GM23338 (cell line): ENCODE measurements at regions not wholly inside any gene's neighbourhood (a gene's known extent, or its start where the extent isn't known, plus 50 kb on each side); places are given as distances from the start of the nearest gene placed in this dataset.

Experiments used
- CREB1 ChIP-seq: fragments of 250-450 bp; sonication (Bioruptor Pico); IDR thresholded peaks from 2 replicates; pipeline ENCODE4 v1.5.0; 2020; ENCODE audit warnings: low read depth, mild to moderate bottlenecking, moderate library complexity
- EZH2 ChIP-seq: fragments of 200-600 bp; sonication (generic); IDR thresholded peaks from one replicate; pipeline ENCODE4 v1.8.0; 2017; ENCODE audit warnings: antibody characterized with exemption, mild to moderate bottlenecking, low read depth; ENCODE audit not compliant: unreplicated experiment
- EZH2phosphoT487 ChIP-seq: fragments of 200-600 bp; sonication (generic); IDR thresholded peaks from one replicate; pipeline ENCODE4 v1.8.1; 2018; ENCODE audit warnings: antibody characterized with exemption; ENCODE audit not compliant: unreplicated experiment
- JUNB ChIP-seq: IDR thresholded peaks from one replicate; pipeline ENCODE4 v1.6.1; 2016; ENCODE audit warnings: antibody characterized with exemption; ENCODE audit not compliant: unreplicated experiment
- POLR2AphosphoS5 ChIP-seq: IDR thresholded peaks from 2 replicates; pipeline ENCODE4 v1.6.1; 2016; ENCODE audit warnings: antibody characterized with exemption, low read depth
- TF ChIP-seq, protein P1 (sequence below), 2 experiments: fragments of 200-600 bp in 1 of 2; sonication (generic) in 1 of 2; conservative IDR thresholded peaks; 2 replicates each; pipeline versions ENCODE4 v1.5.1 to v1.6.1; 2016 to 2017; ENCODE audit warnings: antibody characterized with exemption in 2 of 2, low read depth in 2 of 2, mild to moderate bottlenecking in 2 of 2, moderate library complexity in 1 of 2
- TF ChIP-seq, protein P2 (sequence below): IDR thresholded peaks from 2 replicates; pipeline ENCODE4 v1.6.1; 2016; ENCODE audit warnings: antibody characterized with exemption
- TF ChIP-seq, protein P3 (sequence below): IDR thresholded peaks from one replicate; pipeline ENCODE4 v1.6.1; 2018; ENCODE audit warnings: antibody characterized with exemption; ENCODE audit not compliant: unreplicated experiment

DNA sequence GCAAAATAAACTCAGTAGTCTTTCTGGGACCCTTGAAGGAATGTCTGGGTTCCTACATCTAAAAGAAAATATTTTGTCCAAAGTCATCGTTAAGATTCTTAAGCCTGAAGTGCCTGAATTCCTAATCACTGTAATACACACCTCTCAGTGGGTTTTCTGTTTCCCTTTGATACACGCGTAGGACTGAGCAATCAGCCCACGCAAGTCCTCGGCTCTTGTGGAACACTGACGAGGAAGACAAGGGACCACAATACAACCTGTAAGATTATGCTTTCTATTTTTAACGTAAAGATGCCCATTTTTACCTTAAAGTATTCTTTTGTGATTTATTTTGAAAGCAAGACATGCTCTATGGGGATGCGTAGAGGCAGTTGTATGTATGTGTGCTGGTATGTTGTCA, 472.8 kb upstream of the CELF2 start:
- TF ChIP-seq, protein P1, sequence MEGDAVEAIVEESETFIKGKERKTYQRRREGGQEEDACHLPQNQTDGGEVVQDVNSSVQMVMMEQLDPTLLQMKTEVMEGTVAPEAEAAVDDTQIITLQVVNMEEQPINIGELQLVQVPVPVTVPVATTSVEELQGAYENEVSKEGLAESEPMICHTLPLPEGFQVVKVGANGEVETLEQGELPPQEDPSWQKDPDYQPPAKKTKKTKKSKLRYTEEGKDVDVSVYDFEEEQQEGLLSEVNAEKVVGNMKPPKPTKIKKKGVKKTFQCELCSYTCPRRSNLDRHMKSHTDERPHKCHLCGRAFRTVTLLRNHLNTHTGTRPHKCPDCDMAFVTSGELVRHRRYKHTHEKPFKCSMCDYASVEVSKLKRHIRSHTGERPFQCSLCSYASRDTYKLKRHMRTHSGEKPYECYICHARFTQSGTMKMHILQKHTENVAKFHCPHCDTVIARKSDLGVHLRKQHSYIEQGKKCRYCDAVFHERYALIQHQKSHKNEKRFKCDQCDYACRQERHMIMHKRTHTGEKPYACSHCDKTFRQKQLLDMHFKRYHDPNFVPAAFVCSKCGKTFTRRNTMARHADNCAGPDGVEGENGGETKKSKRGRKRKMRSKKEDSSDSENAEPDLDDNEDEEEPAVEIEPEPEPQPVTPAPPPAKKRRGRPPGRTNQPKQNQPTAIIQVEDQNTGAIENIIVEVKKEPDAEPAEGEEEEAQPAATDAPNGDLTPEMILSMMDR (conservative IDR thresholded peaks at IDR 0.05; ENCODE audit: low read depth in 2 of 2) = no peak
- TF ChIP-seq POLR2AphosphoS5 (no peak), JUNB (no peak), CREB1 (no peak), EZH2 (no peak), EZH2phosphoT487 (no peak)
- TF ChIP-seq, protein P2, sequence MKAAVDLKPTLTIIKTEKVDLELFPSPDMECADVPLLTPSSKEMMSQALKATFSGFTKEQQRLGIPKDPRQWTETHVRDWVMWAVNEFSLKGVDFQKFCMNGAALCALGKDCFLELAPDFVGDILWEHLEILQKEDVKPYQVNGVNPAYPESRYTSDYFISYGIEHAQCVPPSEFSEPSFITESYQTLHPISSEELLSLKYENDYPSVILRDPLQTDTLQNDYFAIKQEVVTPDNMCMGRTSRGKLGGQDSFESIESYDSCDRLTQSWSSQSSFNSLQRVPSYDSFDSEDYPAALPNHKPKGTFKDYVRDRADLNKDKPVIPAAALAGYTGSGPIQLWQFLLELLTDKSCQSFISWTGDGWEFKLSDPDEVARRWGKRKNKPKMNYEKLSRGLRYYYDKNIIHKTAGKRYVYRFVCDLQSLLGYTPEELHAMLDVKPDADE = no peak
- TF ChIP-seq, protein P3, sequence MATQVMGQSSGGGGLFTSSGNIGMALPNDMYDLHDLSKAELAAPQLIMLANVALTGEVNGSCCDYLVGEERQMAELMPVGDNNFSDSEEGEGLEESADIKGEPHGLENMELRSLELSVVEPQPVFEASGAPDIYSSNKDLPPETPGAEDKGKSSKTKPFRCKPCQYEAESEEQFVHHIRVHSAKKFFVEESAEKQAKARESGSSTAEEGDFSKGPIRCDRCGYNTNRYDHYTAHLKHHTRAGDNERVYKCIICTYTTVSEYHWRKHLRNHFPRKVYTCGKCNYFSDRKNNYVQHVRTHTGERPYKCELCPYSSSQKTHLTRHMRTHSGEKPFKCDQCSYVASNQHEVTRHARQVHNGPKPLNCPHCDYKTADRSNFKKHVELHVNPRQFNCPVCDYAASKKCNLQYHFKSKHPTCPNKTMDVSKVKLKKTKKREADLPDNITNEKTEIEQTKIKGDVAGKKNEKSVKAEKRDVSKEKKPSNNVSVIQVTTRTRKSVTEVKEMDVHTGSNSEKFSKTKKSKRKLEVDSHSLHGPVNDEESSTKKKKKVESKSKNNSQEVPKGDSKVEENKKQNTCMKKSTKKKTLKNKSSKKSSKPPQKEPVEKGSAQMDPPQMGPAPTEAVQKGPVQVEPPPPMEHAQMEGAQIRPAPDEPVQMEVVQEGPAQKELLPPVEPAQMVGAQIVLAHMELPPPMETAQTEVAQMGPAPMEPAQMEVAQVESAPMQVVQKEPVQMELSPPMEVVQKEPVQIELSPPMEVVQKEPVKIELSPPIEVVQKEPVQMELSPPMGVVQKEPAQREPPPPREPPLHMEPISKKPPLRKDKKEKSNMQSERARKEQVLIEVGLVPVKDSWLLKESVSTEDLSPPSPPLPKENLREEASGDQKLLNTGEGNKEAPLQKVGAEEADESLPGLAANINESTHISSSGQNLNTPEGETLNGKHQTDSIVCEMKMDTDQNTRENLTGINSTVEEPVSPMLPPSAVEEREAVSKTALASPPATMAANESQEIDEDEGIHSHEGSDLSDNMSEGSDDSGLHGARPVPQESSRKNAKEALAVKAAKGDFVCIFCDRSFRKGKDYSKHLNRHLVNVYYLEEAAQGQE = no peak
